OCI-LY1 (cell line): ENCODE measurements at regions not wholly inside any gene's neighbourhood (a gene's known extent, or its start where the extent isn't known, plus 50 kb on each side); places are given as distances from the start of the nearest gene placed in this dataset.

Source experiments
- CTCF ChIP-seq: fragments of 200-600 bp; sonication (generic), shearing (Covaris generic); IDR thresholded peaks from 2 replicates; pipeline ENCODE4 v1.5.1; 2017; ENCODE audit warnings: mild to moderate bottlenecking, antibody characterized with exemption, low read length, moderate library complexity, mixed read lengths
- EZH2 ChIP-seq: fragments of 200-600 bp; sonication (generic), shearing (Covaris generic); IDR thresholded peaks from 2 replicates; pipeline ENCODE4 v1.8.0; 2017; ENCODE audit warnings: borderline replicate concordance, mixed run types, mild to moderate bottlenecking, antibody characterized with exemption, low read length, moderate library complexity, mixed read lengths

GRCh38 chr2:236984046-236984445 is 101.6 kb upstream of the COPS8 start:
- TF ChIP-seq CTCF: no peak
- no peak for TF ChIP-seq EZH2
